Liver (tissue), 8 donors: ENCODE measurements at regions not wholly inside any gene's neighbourhood (a gene's known extent, or its start where the extent isn't known, plus 50 kb on each side); places are given as distances from the start of the nearest gene placed in this dataset.

Experiments
- DNase-seq: peaks from one replicate; pipeline ENCODE4 v3.0.0-alpha.2; 2017; ENCODE audit warnings: low spot score
- H3K27ac ChIP-seq, 2 donors: one replicate each; pipeline ENCODE4 v1.7.0; 2013; ENCODE audit warnings: inconsistent platforms in 2 of 2, low read length in 2 of 2, control low read depth in 1 of 2, low read depth in 1 of 2, mild to moderate bottlenecking in 1 of 2
- H3K27me3 ChIP-seq, 4 donors: one replicate each; pipeline versions ENCODE4 v1.6.1 to v1.7.0; 2013; ENCODE audit warnings: low read length in 3 of 4, inconsistent platforms in 1 of 4, mild to moderate bottlenecking in 1 of 4, moderate library complexity in 1 of 4; ENCODE audit not compliant: control insufficient read depth in 4 of 4, insufficient read depth in 4 of 4
- H3K36me3 ChIP-seq, 4 donors: one replicate each; pipeline versions ENCODE4 v1.6.1 to v1.7.0; 2013; ENCODE audit warnings: low read length in 3 of 4, mild to moderate bottlenecking in 3 of 4, low read depth in 1 of 4, moderate library complexity in 1 of 4; ENCODE audit not compliant: control insufficient read depth in 4 of 4, insufficient read depth in 3 of 4
- H3K4me1 ChIP-seq, 4 donors: one replicate each; pipeline versions ENCODE4 v1.6.1 to v1.7.0; 2013; ENCODE audit warnings: low read length in 3 of 4, mild to moderate bottlenecking in 3 of 4, moderate library complexity in 1 of 4; ENCODE audit not compliant: control insufficient read depth in 4 of 4, insufficient read depth in 4 of 4
- H3K4me3 ChIP-seq, 3 donors: one replicate each; pipeline versions ENCODE4 v1.6.1 to v1.7.0; 2013; ENCODE audit warnings: low read length in 3 of 3, control low read depth in 1 of 3, low read depth in 1 of 3, mild to moderate bottlenecking in 1 of 3
- H3K9ac ChIP-seq, 2 donors: one replicate each; pipeline ENCODE4 v1.7.0; 2013; ENCODE audit warnings: low read length in 2 of 2, mild to moderate bottlenecking in 2 of 2, moderate library complexity in 2 of 2, control low read depth in 1 of 2, low read depth in 1 of 2
- H3K9me3 ChIP-seq, 4 donors: one replicate each; pipeline versions ENCODE4 v1.6.1 to v1.7.0; 2013; ENCODE audit warnings: low read length in 3 of 4; ENCODE audit not compliant: control insufficient read depth in 4 of 4
- ATF3 ChIP-seq: IDR thresholded peaks from 2 replicates; pipeline ENCODE4 v1.6.1; 2016; ENCODE audit warnings: antibody characterized with exemption
- CTCF ChIP-seq: fragments of 150-350 bp; IDR thresholded peaks from 2 replicates; pipeline ENCODE4 v1.5.1; 2017; ENCODE audit warnings: improper control_type of control experiment, low read depth, low read length; ENCODE audit not compliant: missing input control
- EGR1 ChIP-seq, 2 donors: IDR thresholded peaks; 2 replicates each; pipeline ENCODE4 v1.6.1; 2016 to 2018; ENCODE audit warnings: antibody characterized with exemption in 2 of 2, low read depth in 2 of 2
- FOXA1 ChIP-seq: IDR thresholded peaks from 2 replicates; pipeline ENCODE4 v1.6.1; 2016; ENCODE audit warnings: antibody characterized with exemption
- FOXA2 ChIP-seq: IDR thresholded peaks from 2 replicates; pipeline ENCODE4 v1.6.1; 2016; ENCODE audit warnings: antibody characterized with exemption
- GABPA ChIP-seq, 2 donors: IDR thresholded peaks in 1 of 2; conservative IDR thresholded peaks in 1 of 2; 2 replicates each; pipeline ENCODE4 v1.6.1; 2016; ENCODE audit warnings: antibody characterized with exemption in 2 of 2, mild to moderate bottlenecking in 1 of 2, moderate library complexity in 1 of 2
- HNF4A ChIP-seq, 2 donors: conservative IDR thresholded peaks; 2 replicates each; pipeline ENCODE4 v1.6.1; 2016; ENCODE audit warnings: antibody characterized with exemption in 2 of 2, mild to moderate bottlenecking in 2 of 2
- HNF4G ChIP-seq: IDR thresholded peaks from 2 replicates; pipeline ENCODE4 v1.6.1; 2016; ENCODE audit warnings: antibody characterized with exemption
- JUND ChIP-seq, 2 donors: IDR thresholded peaks; 2 replicates each; pipeline ENCODE4 v1.6.1; 2016; ENCODE audit warnings: antibody characterized with exemption in 2 of 2
- MAX ChIP-seq: IDR thresholded peaks from 2 replicates; pipeline ENCODE4 v1.6.1; 2016; ENCODE audit warnings: antibody characterized with exemption
- NR2F2 ChIP-seq: IDR thresholded peaks from 2 replicates; pipeline ENCODE4 v1.6.1; 2016; ENCODE audit warnings: antibody characterized with exemption
- RAD21 ChIP-seq, 2 donors: IDR thresholded peaks; 2 replicates each; pipeline ENCODE4 v1.6.1; 2016; ENCODE audit warnings: antibody characterized with exemption in 2 of 2, mild to moderate bottlenecking in 2 of 2
- REST ChIP-seq: IDR thresholded peaks from 2 replicates; pipeline ENCODE4 v1.6.1; 2016; ENCODE audit warnings: antibody characterized with exemption, mild to moderate bottlenecking
- RXRA ChIP-seq, 2 donors: IDR thresholded peaks; 2 replicates each; pipeline ENCODE4 v1.6.1; 2017 to 2018; ENCODE audit warnings: antibody characterized with exemption in 2 of 2, mild to moderate bottlenecking in 1 of 2
- SP1 ChIP-seq: IDR thresholded peaks from 2 replicates; pipeline ENCODE4 v1.6.1; 2018; ENCODE audit warnings: antibody characterized with exemption, mild to moderate bottlenecking
- TAF1 ChIP-seq: conservative IDR thresholded peaks from 2 replicates; pipeline ENCODE4 v1.6.1; 2016; ENCODE audit warnings: antibody characterized with exemption, mild to moderate bottlenecking
- YY1 ChIP-seq: IDR thresholded peaks from 2 replicates; pipeline ENCODE4 v1.6.1; 2016; ENCODE audit warnings: antibody characterized with exemption, mild to moderate bottlenecking
- ZBTB33 ChIP-seq: IDR thresholded peaks from 2 replicates; pipeline ENCODE4 v1.6.1; 2016; ENCODE audit warnings: antibody characterized with exemption
- WGBS: extraction: QIAGEN DNeasy Blood & Tissue Kit; methylation state at CpG from one replicate; pipeline ENCODE4 v1.1.7; 2013; 5-methylcytosine and 5-hydroxymethylcytosine counted together
- donor health status: healthy.
- donor health status: healthy.
- donor health status: healthy.
- donor health status: healthy.
- donor health status: healthy.

DNA sequence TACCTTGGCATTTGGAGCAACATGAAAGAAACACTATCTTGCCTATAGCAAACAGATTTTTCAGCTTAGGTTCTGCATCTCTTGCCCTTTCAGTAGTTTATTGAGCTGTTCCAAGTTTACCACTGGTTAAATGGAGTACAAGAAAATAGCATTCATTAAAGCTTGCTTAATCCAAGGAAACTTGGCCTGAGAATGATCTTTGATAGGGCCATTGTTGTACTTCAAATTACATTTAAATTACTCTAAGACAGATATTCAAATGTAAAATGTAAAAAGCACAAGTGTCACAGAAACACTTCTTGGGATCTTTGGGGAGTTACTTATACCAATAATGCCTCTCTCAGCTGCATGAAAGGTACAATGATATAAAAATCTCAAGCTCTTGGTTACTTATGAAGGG lies 609.0 kb upstream of the HTR2C start:
- H3K27ac ChIP-seq: no peak overlapping the region
- DNase-seq: no peak
- TF ChIP-seq ZBTB33: no peak
- TF ChIP-seq HNF4G: no peak
- no peak for TF ChIP-seq REST
- TF ChIP-seq YY1: no peak
- TF ChIP-seq TAF1: no peak
- no peak for TF ChIP-seq CTCF
- no peak for TF ChIP-seq FOXA2
- TF ChIP-seq RAD21 (IDR thresholded peaks at IDR 0.05): no peak
- no peak for TF ChIP-seq HNF4A (conservative IDR thresholded peaks at IDR 0.05)
- no peak for TF ChIP-seq RXRA (IDR thresholded peaks at IDR 0.05)
- no peak for TF ChIP-seq FOXA1
- TF ChIP-seq EGR1 (IDR thresholded peaks at IDR 0.05; ENCODE audit: low read depth in 2 of 2): no peak
- no peak for TF ChIP-seq ATF3
- TF ChIP-seq MAX: no peak
- TF ChIP-seq GABPA (IDR thresholded peaks at IDR 0.05 in 1 of 2, conservative IDR thresholded peaks at IDR 0.05 in 1 of 2): no peak
- TF ChIP-seq NR2F2: no peak
- no peak for TF ChIP-seq SP1
- TF ChIP-seq JUND (IDR thresholded peaks at IDR 0.05): no peak
- no peaks in the 10 kb centered on the region for H3K36me3 ChIP-seq
- no peaks in the 10 kb centered on the region for H3K4me1 ChIP-seq
- H3K27me3 ChIP-seq: no peaks in the 10 kb centered on the region
- H3K4me3 ChIP-seq: no peak overlapping the region
- H3K9ac ChIP-seq: no peak overlapping the region
- no peaks in the 10 kb centered on the region for H3K9me3 ChIP-seq

- no peaks in the 10 kb centered on the region for H3K4me1 ChIP-seq
- WGBS: 78% methylated on average over 2 of the region's 2 CpGs
- no peak overlapping the region for H3K9ac ChIP-seq
- H3K4me3 ChIP-seq: no peak overlapping the region
- H3K27ac ChIP-seq: no peak overlapping the region
- DNase-seq: no peak
- no peaks in the 10 kb centered on the region for H3K9me3 ChIP-seq
- no peaks in the 10 kb centered on the region for H3K27me3 ChIP-seq
- no peaks in the 10 kb centered on the region for H3K36me3 ChIP-seq
- TF ChIP-seq MAX (no peak), HNF4G (no peak), ATF3 (no peak), GABPA (IDR thresholded peaks at IDR 0.05 in 1 of 2, conservative IDR thresholded peaks at IDR 0.05 in 1 of 2) (no peak), CTCF (no peak), RAD21 (IDR thresholded peaks at IDR 0.05) (no peak), ZBTB33 (no peak), TAF1 (no peak), HNF4A (conservative IDR thresholded peaks at IDR 0.05) (no peak)
These were observed 610.2 kb upstream of the HTR2C start for GRCh38 chrX:113973706-113974105.
